ENCODE measurements at regions not wholly inside any gene's neighbourhood (a gene's known extent, or its start where the extent isn't known, plus 50 kb on each side); places are given as distances from the start of the nearest gene placed in this dataset.

- TF ChIP-seq EZH2 (IDR thresholded peaks at IDR 0.05; ENCODE audit: borderline replicate concordance, low read depth, low read length, severe bottlenecking) (no peak), CTCF (IDR thresholded peaks at IDR 0.05; ENCODE audit: borderline replicate concordance, extremely low read depth, low read length, poor library complexity, severe bottlenecking) (no peak)
These were observed 409.0 kb upstream of the NRP1 start for GRCh38 chr10:33743429-33743857.
